Endothelial cell of umbilical vein (primary cell): ENCODE measurements at regions not wholly inside any gene's neighbourhood (a gene's known extent, or its start where the extent isn't known, plus 50 kb on each side); places are given as distances from the start of the nearest gene placed in this dataset.

Experiments
- CTCF ChIP-seq, 2 donors: IDR thresholded peaks; 1 replicate in 1 of 2; 2 replicates in 1 of 2; pipeline ENCODE4 v1.5.1; 2011; ENCODE audit warnings: low read length in 2 of 2, mild to moderate bottlenecking in 2 of 2, moderate library complexity in 2 of 2, control low read depth in 1 of 2, inconsistent platforms in 1 of 2, low read depth in 1 of 2; ENCODE audit not compliant: insufficient read depth in 1 of 2; ENCODE audit errors: extremely low read depth in 1 of 2
- EZH2 ChIP-seq: IDR thresholded peaks from 2 replicates; pipeline ENCODE4 v1.6.1; 2012; ENCODE audit warnings: borderline replicate concordance, low read depth, mild to moderate bottlenecking, moderate library complexity, low read length, inconsistent platforms; ENCODE audit not compliant: severe bottlenecking
- GATA2 ChIP-seq: IDR thresholded peaks from 2 replicates; pipeline ENCODE4 v1.7.0; 2011; ENCODE audit warnings: low read depth, mild to moderate bottlenecking, moderate library complexity, mixed read lengths, low read length; ENCODE audit not compliant: insufficient read length, insufficient read depth
- JUN ChIP-seq: IDR thresholded peaks from 2 replicates; pipeline ENCODE4 v1.6.1; 2011; ENCODE audit warnings: borderline replicate concordance, low read depth; ENCODE audit not compliant: insufficient read length, insufficient read depth
- MYC ChIP-seq: IDR thresholded peaks from one replicate; pipeline ENCODE4 v1.6.1; 2011; ENCODE audit warnings: mild to moderate bottlenecking, low read depth, low read length
- POLR2A ChIP-seq: IDR thresholded peaks from 2 replicates; pipeline ENCODE4 v1.6.1; 2012; ENCODE audit warnings: low read depth, mild to moderate bottlenecking, control low read depth, low read length
- POLR2AphosphoS5 ChIP-seq: IDR thresholded peaks from 2 replicates; pipeline ENCODE4 v1.6.1; 2012; ENCODE audit warnings: low read depth, mild to moderate bottlenecking, control low read depth, low read length, moderate library complexity; ENCODE audit not compliant: insufficient read depth
- TF ChIP-seq, protein P1 (sequence below): IDR thresholded peaks from 2 replicates; pipeline ENCODE4 v1.6.1; 2011; ENCODE audit not compliant: insufficient read depth, insufficient read length

GRCh38 chr5:171541341-171541776 lies 121.9 kb downstream of the FGF18 start:
- TF ChIP-seq CTCF (IDR thresholded peaks at IDR 0.05; ENCODE audit: extremely low read depth in 1 of 2, insufficient read depth in 1 of 2, low read depth in 1 of 2, low read length in 2 of 2) (no peak), POLR2AphosphoS5 (no peak), EZH2 (no peak), MYC (no peak), JUN (no peak), POLR2A (no peak), GATA2 (no peak)
- TF ChIP-seq, protein P1, sequence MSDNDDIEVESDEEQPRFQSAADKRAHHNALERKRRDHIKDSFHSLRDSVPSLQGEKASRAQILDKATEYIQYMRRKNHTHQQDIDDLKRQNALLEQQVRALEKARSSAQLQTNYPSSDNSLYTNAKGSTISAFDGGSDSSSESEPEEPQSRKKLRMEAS: no peak
